Caco-2 (cell line): ENCODE measurements at regions not wholly inside any gene's neighbourhood (a gene's known extent, or its start where the extent isn't known, plus 50 kb on each side); places are given as distances from the start of the nearest gene placed in this dataset.

Source experiments
- BruUV-seq: library from RNA; stranded (reverse); fragments of 400-500 nt; replicated peaks from 2 replicates; lab custom pipeline; 2021; lab: Mats Ljungman, UMichigan
- CTCF ChIA-PET: fragments of 300-600 bp; sonication (Branson Sonifier 250); formaldehyde crosslinking; loops from one replicate; lab custom pipeline; 2022; ENCODE audit warnings: antibody characterized with exemption; lab: Charles Lee
- POLR2A ChIA-PET: fragments of 300-600 bp; sonication (Branson Sonifier 250); formaldehyde crosslinking; loops from one replicate; lab custom pipeline; 2022; ENCODE audit warnings: antibody characterized with exemption; lab: Charles Lee
- DNase-seq, 2 experiments: peaks; one replicate each; pipeline versions ENCODE4 v3.0.0 to v3.0.0-alpha.2; 2020 to 2022
- H3K27me3 ChIP-seq: replicated peaks from 2 replicates; pipeline ENCODE4 v1.6.0; 2011; ENCODE audit warnings: low read length; ENCODE audit not compliant: control insufficient read depth, insufficient read depth
- H3K36me3 ChIP-seq: 2 replicates; pipeline ENCODE4 v1.5.1; 2011; ENCODE audit warnings: low read length; ENCODE audit not compliant: control insufficient read depth, insufficient read depth
- H3K4me1 ChIP-seq: fragments of 250-450 bp; sonication (Bioruptor Pico); 2 replicates; pipeline ENCODE4 v1.5.1; 2020; ENCODE audit warnings: mild to moderate bottlenecking
- H3K4me3 ChIP-seq: 2 replicates; pipeline ENCODE4 v1.5.1; 2011; ENCODE audit warnings: low read depth, mild to moderate bottlenecking, control low read depth, low read length
- H3K9me3 ChIP-seq: fragments of 250-450 bp; sonication (Bioruptor Pico); 2 replicates; pipeline ENCODE4 v1.5.1; 2020; ENCODE audit warnings: mild to moderate bottlenecking, moderate library complexity
- H3K27ac Mint-ChIP-seq: one replicate; pipeline ENCODE4 v1.8.0; 2022; ENCODE audit warnings: mixed read lengths; ENCODE audit not compliant: unreplicated experiment
- H3K27me3 Mint-ChIP-seq: one replicate; pipeline ENCODE4 v1.8.0; 2022; ENCODE audit warnings: mixed read lengths; ENCODE audit not compliant: insufficient read depth, unreplicated experiment
- H3K36me3 Mint-ChIP-seq: one replicate; pipeline ENCODE4 v1.8.0; 2022; ENCODE audit warnings: mild to moderate bottlenecking, mixed read lengths; ENCODE audit not compliant: insufficient read depth, unreplicated experiment
- H3K4me1 Mint-ChIP-seq: one replicate; pipeline ENCODE4 v1.8.0; 2022; ENCODE audit warnings: low read depth, mixed read lengths; ENCODE audit not compliant: unreplicated experiment
- H3K4me3 Mint-ChIP-seq: one replicate; pipeline ENCODE4 v1.8.0; 2022; ENCODE audit warnings: mild to moderate bottlenecking, moderate library complexity, mixed read lengths; ENCODE audit not compliant: unreplicated experiment
- H3K9me3 Mint-ChIP-seq: one replicate; pipeline ENCODE4 v1.8.0; 2022; ENCODE audit warnings: mixed read lengths; ENCODE audit not compliant: unreplicated experiment
- CTCF ChIP-seq, 2 experiments: fragments of 200-600 bp in 1 of 2; IDR thresholded peaks; 1 replicate in 1 of 2; 2 replicates in 1 of 2; pipeline versions ENCODE4 v1.5.1 to v1.8.0; 2011 to 2022; ENCODE audit warnings: antibody characterized with exemption in 1 of 2, control low read depth in 1 of 2, inconsistent platforms in 1 of 2, low read depth in 1 of 2, low read length in 1 of 2, mild to moderate bottlenecking in 1 of 2, moderate library complexity in 1 of 2; ENCODE audit not compliant: insufficient read depth in 1 of 2, severe bottlenecking in 1 of 2, unreplicated experiment in 1 of 2
- intact Hi-C: fragments of 100-400 bp; cut with micrococcal nuclease; formaldehyde crosslinking; loops from one replicate; pipeline ENCODE4 v1.10.0; 2022; ENCODE audit not compliant: unreplicated experiment

- H3K4me3 Mint-ChIP-seq, result no peak overlapping the region
- Histone ChIP-seq H3K36me3 (no peaks in the 10 kb centered on the region), H3K4me3 (no peak overlapping the region), H3K27me3 (no peaks in the 10 kb centered on the region), H3K4me1 (peaks cover 40% of the 10 kb centered on the region), H3K9me3 (no peaks in the 10 kb centered on the region)
- H3K9me3 Mint-ChIP-seq, result peaks cover 8% of the 10 kb centered on the region
- ChIA-PET CTCF (no interaction called here), POLR2A (no interaction called here)
- intact Hi-C loops, result no loop called here
- BruUV-seq, result no TSS peak
- H3K4me1 Mint-ChIP-seq, result peaks cover 36% of the 10 kb centered on the region
- H3K27ac Mint-ChIP-seq, result no peak overlapping the region
- no peak for TF ChIP-seq CTCF (IDR thresholded peaks at IDR 0.05; ENCODE audit: insufficient read depth in 1 of 2, low read depth in 1 of 2, low read length in 1 of 2, severe bottlenecking in 1 of 2, unreplicated experiment in 1 of 2)
- H3K27me3 Mint-ChIP-seq, result no peaks in the 10 kb centered on the region
- no peak for DNase-seq
- no peaks in the 10 kb centered on the region for H3K36me3 Mint-ChIP-seq
Measured at GRCh38 chr5:73395256-73395655, 53.3 kb downstream of the FOXD1 start.

GRCh38 chr5:73394610-73395009, 54.0 kb downstream of the FOXD1 start:
- H3K4me1 ChIP-seq, result peaks cover 40% of the 10 kb centered on the region
- CTCF ChIA-PET, result no interaction called here
- no peak overlapping the region for H3K4me3 Mint-ChIP-seq
- DNase-seq, result no peak
- POLR2A ChIA-PET, result no interaction called here
- H3K36me3 ChIP-seq, result no peaks in the 10 kb centered on the region
- no TSS peak for BruUV-seq
- intact Hi-C loops, result no loop called here
- no peak overlapping the region for H3K4me3 ChIP-seq
- H3K27me3 ChIP-seq, result no peaks in the 10 kb centered on the region
- no peak for TF ChIP-seq CTCF (IDR thresholded peaks at IDR 0.05; ENCODE audit: insufficient read depth in 1 of 2, low read depth in 1 of 2, low read length in 1 of 2, severe bottlenecking in 1 of 2, unreplicated experiment in 1 of 2)
- H3K9me3 Mint-ChIP-seq, result peaks cover 14% of the 10 kb centered on the region
- H3K27ac Mint-ChIP-seq, result no peak overlapping the region
- no peaks in the 10 kb centered on the region for H3K36me3 Mint-ChIP-seq
- no peaks in the 10 kb centered on the region for H3K27me3 Mint-ChIP-seq
- no peaks in the 10 kb centered on the region for H3K9me3 ChIP-seq
- H3K4me1 Mint-ChIP-seq, result peaks cover 34% of the 10 kb centered on the region

- Histone ChIP-seq H3K36me3 (no peaks in the 10 kb centered on the region), H3K4me3 (no peak overlapping the region), H3K27me3 (no peaks in the 10 kb centered on the region), H3K9me3 (no peaks in the 10 kb centered on the region), H3K4me1 (peaks cover 40% of the 10 kb centered on the region)
- no peaks in the 10 kb centered on the region for H3K36me3 Mint-ChIP-seq
- CTCF ChIA-PET, result interaction anchor here (0.8 to 1.6 kb wide), 7 partner anchors 29 to 178 kb away, joined by 3 to 21 read pairs (median 5); no protein-coding TSS in a partner anchor
- peak overlapping the region; percentile 43 for H3K27ac Mint-ChIP-seq
- peaks cover 34% of the 10 kb centered on the region for H3K4me1 Mint-ChIP-seq
- no peaks in the 10 kb centered on the region for H3K27me3 Mint-ChIP-seq
- peak in 1 of 2 experiments; percentile 16 for DNase-seq
- no TSS peak for BruUV-seq
- POLR2A ChIA-PET, result no interaction called here
- TF ChIP-seq CTCF (IDR thresholded peaks at IDR 0.05; ENCODE audit: insufficient read depth in 1 of 2, low read depth in 1 of 2, low read length in 1 of 2, severe bottlenecking in 1 of 2, unreplicated experiment in 1 of 2), result no peak
- H3K9me3 Mint-ChIP-seq, result peaks cover 16% of the 10 kb centered on the region
- H3K4me3 Mint-ChIP-seq, result no peak overlapping the region
- intact Hi-C loops, result loop anchor here (1.0 to 2.0 kb wide), 2 partner anchors 25 to 57 kb away; no protein-coding TSS in a partner anchor
Measured at GRCh38 chr5:73393611-73394489, 54.7 kb downstream of the FOXD1 start.
